HG03095 (cell line): ENCODE measurements at regions not wholly inside any gene's neighbourhood (a gene's known extent, or its start where the extent isn't known, plus 50 kb on each side); places are given as distances from the start of the nearest gene placed in this dataset.

Experiments used
- ATAC-seq: cut with Tn5 transposase; IDR thresholded peaks from one replicate; pipeline ENCODE4 v1.9.1; 2021; ENCODE audit warnings: moderate library complexity; ENCODE audit not compliant: unreplicated experiment

DNA sequence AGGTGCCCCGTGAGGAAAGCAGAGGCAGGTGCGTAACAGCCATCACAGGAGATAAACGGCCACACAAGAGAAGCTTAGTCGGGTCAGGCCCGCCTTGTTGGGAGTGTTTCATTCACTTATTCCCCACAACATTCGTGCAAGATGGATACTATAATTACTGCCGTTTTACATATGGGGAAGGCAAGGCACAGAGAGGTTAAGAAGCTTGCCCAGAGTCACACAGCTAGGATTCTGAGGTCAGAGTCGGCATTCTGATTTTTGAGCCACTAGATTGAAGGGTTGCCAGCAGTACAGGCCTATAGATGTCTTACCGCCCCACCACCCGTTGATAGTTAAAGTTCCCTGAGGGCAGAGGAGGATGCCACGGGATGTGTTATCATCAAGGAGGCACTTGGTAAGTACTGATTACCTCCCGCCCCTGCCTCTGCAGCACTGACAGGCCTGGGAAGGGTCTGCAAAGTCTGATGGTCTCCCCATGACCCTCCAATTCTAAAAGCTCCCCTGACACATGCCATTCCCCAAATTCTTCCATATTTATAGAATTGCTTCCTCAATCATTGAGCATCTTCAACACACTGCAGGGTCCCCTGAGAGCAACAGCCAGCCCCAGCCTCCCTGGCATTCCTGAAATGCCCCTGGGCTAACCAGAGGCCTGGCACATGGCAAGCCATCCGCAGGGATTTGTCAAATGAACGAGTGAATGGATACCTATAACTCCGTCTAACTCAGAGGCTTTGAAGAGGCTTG, 74.7 kb upstream of the CLDN14 start:
- ATAC-seq = no peak

- no peak for ATAC-seq
These were observed 75.4 kb upstream of the CLDN14 start for GRCh38 chr21:36555199-36555800.

DNA sequence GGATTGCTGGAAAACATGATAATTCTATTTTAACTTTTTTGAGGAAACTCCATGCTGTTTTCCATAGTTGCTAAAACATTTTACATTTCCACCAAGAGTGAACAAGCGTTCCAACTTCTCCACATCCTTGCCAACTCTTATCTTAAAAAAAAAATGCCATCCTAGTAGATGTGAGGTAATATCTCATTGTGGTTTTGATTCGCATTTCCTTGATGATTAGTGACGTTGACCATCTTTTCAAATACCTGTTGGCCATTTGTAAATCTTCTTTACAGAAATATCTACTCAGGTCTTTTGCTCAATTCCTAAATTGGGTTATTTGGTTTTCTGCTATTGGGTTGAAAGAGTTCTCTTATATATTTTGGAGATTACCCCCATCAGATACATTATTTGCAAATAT, 77.4 kb upstream of the CLDN14 start:
- no peak for ATAC-seq

GRCh38 chr21:36560933-36561575, 81.1 kb upstream of the CLDN14 start:
- no peak for ATAC-seq

DNA sequence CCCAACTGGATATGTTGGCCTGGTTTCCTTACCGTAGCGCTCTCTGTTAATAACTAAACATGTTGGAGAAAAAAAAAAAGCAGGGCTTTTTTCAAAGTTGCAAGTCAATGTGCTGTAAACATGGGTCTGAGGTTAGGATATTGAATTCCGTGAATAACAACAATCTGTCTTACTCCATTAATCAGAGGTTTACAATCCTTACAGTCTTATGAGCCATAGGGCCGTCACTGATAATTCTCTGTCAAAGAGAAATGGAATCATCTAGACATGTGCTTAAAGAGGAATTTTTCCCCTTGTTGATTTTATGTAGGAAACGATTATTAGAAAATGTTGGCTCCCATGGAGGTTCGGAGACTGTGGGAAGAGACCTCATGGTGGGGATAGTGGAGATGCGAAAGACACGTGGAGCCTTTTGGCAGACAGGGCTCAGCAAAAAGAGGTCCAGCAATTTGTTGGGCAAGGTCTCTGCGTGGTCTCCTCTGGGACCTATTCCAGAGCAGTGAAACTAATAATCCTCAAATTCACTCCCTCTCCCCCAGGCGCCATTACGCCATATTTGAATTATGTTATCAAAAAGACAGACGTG, 83.5 kb upstream of the CLDN14 start:
- ATAC-seq = no peak

DNA sequence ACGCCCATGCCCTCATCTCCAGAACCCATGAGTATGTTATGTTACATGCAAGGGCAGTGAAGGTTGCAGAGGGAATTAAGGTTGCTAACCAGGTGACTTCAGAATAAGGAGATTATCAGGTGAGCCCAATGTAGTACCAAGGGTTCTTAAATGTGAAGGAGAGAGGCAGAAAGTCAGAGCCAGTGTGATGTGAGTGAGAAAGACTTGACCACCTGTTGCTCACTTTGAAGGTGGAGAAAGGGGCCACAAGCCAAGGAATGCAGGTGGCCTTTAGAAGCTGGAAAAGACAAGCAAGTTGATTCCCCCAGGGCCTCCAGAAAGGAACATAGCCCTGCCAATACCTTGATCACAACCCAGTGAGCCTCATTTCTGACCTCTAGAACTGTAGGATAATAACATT, 84.7 kb upstream of the CLDN14 start:
- ATAC-seq = no peak

- no peak for ATAC-seq
These were observed 85.6 kb upstream of the CLDN14 start for GRCh38 chr21:36565540-36565939.

- ATAC-seq = no peak
These were observed 86.7 kb upstream of the CLDN14 start for GRCh38 chr21:36566644-36567043.

DNA sequence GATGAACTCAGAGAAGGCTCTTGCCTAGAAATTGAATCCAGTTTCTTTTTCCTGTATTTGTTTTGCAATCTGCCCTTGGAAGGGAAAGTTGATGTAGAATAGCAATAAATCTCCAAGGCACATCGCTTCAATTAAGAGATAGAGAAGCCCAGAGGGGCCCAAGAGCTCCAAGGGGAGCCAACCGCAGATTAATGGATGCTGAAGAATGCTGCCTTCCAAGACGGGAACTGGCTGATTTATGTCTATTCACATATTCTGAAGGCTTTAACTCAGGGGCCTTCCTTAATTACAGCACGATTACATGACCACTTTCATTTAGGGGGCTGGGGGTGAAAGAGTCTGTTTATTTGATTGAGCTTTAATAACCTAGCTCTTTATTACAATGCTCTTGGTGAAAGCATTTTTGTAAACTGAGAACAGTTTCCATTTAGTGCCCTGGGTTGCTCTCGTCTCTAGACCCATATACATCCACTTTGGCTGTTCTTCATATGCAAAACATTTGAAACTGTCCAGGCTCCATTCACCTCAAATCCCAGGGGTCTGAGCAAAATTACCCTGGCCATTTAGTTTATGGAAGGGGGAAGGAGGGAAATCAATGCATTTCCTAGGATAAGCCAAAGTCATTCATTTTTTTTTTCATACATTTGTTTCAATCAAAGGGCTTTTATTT, 87.4 kb upstream of the CLDN14 start:
- no peak for ATAC-seq

DNA sequence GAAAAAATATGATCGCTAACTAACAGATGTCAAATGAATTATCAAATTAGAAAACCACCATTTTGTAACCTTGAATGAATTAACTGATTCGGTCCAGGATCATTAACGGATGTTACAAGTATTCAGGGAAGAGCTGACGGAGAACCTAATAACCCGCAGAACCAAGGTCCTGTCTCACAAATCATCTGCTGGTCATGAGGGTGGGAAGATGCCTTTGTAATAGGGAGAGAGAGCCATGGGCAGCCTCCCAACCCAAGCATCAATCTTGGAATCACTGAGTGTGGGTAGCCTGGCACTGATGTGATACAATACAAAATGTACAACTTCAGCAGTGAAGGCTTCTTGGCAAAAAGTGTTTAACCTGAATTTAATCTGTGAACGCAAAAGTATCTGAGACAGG, 89.6 kb upstream of the CLDN14 start:
- ATAC-seq = no peak

DNA sequence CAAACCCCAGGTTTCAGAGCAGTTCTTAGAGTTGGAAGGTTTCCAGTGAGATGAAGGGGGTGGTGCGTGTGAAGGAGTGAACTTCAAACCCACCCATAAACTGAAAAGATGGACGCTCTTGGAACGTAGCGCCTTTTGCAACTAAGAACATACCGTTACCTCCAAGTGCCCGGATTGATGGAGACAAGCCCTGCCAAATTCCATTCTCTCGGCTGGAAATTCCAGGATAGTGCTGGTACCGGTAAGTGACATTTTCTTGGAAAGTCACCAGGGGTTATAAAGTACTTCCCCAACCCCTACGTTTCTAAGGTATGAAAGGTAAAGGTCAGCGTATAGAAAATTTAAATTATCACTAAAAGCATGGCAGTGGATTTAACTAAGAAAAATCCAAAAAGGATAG, 91.6 kb upstream of the CLDN14 start:
- ATAC-seq = no peak

GRCh38 chr21:36572039-36572438, 92.1 kb upstream of the CLDN14 start:
- ATAC-seq = no peak

DNA sequence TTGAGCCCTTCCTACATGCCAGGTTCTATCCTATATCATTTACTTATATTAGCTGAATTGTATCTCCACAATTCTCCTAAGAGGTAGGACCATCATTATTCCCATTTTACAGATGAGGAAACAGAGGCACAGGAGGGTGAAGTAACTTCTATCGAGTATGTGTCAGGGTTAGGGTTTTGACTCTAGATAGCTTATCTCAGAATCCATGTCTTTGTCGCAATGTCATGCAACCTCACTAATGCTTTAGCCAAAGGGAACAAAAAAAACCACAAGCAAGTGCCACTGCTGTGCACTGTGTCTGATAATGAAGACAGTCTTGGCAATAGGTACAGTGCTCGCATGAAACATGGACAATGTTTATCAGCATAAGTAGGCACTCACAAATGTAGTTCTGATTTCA, 95.4 kb upstream of the CLDN14 start:
- ATAC-seq = no peak

DNA sequence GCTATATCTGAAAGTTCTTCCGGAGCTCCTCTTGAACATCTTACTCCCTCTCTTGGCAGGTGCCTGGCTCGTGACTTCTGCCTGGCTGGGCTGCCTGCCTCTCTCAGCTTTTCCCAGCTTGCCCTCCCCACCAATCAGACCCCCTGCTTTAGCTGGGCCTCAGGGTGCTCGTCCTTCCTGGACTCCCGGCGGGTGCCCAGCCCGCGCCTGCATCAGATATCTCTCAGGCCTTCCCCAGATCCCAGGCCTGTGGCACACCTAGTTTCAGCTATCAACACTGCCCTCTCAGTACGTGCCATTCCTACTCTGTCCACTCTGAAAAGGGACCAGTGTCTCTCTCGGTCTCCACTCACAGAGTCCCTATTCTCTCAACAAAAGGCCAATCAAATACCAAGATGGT, 96.5 kb upstream of the CLDN14 start:
- no peak for ATAC-seq

DNA sequence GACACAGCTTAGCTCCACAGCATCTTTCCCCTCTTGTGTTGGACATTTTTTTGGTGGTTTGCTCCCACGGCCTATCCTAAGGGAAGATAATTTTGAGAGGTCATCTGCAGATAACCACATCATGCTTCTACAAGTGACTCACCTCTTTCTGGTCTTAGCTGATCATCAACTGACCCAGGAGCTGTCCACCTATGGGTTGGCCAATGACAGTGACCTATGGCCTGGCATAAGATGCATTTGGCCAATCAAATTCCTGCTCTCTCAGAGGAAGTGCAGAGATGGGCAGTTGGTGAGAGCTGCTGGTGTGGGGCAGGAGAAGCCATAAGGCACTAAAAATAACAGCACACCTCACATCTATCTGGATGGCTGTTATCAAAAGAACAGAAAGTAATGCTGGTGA, 100.0 kb upstream of the CLDN14 start:
- ATAC-seq = no peak

GRCh38 chr21:36582271-36582670, 102.3 kb upstream of the CLDN14 start:
- ATAC-seq = no peak

DNA sequence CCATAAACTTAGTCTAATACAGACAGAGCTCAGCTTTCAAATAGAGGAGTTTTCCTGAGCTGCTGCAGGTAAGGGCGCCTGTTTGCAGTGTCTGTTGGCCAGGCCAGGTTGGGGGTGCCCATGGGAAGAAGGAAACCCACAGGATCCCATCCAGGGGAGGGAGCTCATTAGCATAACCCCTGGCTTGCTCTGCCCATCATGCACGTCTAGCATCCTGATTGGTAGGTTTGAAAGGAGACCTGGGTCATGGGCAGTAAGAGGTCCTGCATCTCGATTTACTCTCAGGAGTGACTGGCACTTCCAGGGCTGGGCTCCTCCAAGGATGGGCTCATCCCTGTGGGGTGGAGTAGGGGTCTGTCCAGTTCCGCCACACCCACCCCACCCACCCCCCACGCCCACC, 103.7 kb upstream of the CLDN14 start:
- ATAC-seq = no peak

GRCh38 chr21:36584980-36585940, 105.3 kb upstream of the CLDN14 start:
- no peak for ATAC-seq

GRCh38 chr21:36587388-36587787, 107.5 kb upstream of the CLDN14 start:
- ATAC-seq = no peak

- no peak for ATAC-seq
These were observed 109.5 kb upstream of the SIM2 start for GRCh38 chr21:36589352-36589971.
